H9 (cell line): ENCODE measurements at regions not wholly inside any gene's neighbourhood (a gene's known extent, or its start where the extent isn't known, plus 50 kb on each side); places are given as distances from the start of the nearest gene placed in this dataset.

Experiments
- DNase-seq: peaks from one replicate; pipeline ENCODE4 v3.0.0-alpha.2; 2017
- H2AFZ ChIP-seq: one replicate; pipeline ENCODE4 v1.6.1; 2013; ENCODE audit warnings: mild to moderate bottlenecking, low read length, control low read depth, moderate library complexity
- H2AK5ac ChIP-seq: 2 replicates; pipeline ENCODE4 v1.6.1; 2013; ENCODE audit warnings: low read length, control low read depth, mixed read lengths; ENCODE audit not compliant: insufficient read length
- H2BK120ac ChIP-seq: one replicate; pipeline ENCODE4 v1.6.1; 2013; ENCODE audit warnings: low read depth, mild to moderate bottlenecking, low read length, control low read depth, inconsistent platforms; ENCODE audit not compliant: poor library complexity, severe bottlenecking
- H2BK12ac ChIP-seq: 2 replicates; pipeline ENCODE4 v1.6.1; 2013; ENCODE audit warnings: low read length, control low read depth, mixed read lengths, low read depth; ENCODE audit not compliant: insufficient read length
- H2BK15ac ChIP-seq: 2 replicates; pipeline ENCODE4 v1.6.1; 2013; ENCODE audit warnings: low read depth, low read length, control low read depth
- H2BK20ac ChIP-seq: one replicate; pipeline ENCODE4 v1.6.1; 2013; ENCODE audit warnings: low read depth, mild to moderate bottlenecking, low read length, control low read depth, inconsistent platforms; ENCODE audit not compliant: poor library complexity, severe bottlenecking
- H2BK5ac ChIP-seq: 2 replicates; pipeline ENCODE4 v1.6.1; 2013; ENCODE audit warnings: low read length, control low read depth, mixed read lengths; ENCODE audit not compliant: insufficient read length
- H3K14ac ChIP-seq: 2 replicates; pipeline ENCODE4 v1.6.1; 2013; ENCODE audit warnings: low read length, control low read depth; ENCODE audit not compliant: insufficient read depth
- H3K18ac ChIP-seq: 2 replicates; pipeline ENCODE4 v1.6.1; 2013; ENCODE audit warnings: low read depth, mild to moderate bottlenecking, mixed read lengths, low read length, control low read depth; ENCODE audit not compliant: insufficient read length
- H3K23ac ChIP-seq: 2 replicates; pipeline ENCODE4 v1.6.1; 2013; ENCODE audit warnings: low read length, control low read depth, mixed read lengths, low read depth; ENCODE audit not compliant: insufficient read length
- H3K23me2 ChIP-seq: 2 replicates; pipeline ENCODE4 v1.6.1; 2013; ENCODE audit warnings: low read depth, mild to moderate bottlenecking, mixed read lengths, low read length, control low read depth; ENCODE audit not compliant: insufficient read length, poor library complexity, severe bottlenecking
- H3K27ac ChIP-seq: 2 replicates; pipeline ENCODE4 v1.5.1; 2013; ENCODE audit warnings: low read length, control low read depth, mixed read lengths, low read depth; ENCODE audit not compliant: insufficient read length
- H3K27me3 ChIP-seq: 2 replicates; pipeline ENCODE4 v1.6.1; 2013; ENCODE audit warnings: low read length, control low read depth, inconsistent platforms; ENCODE audit not compliant: insufficient read depth
- H3K4ac ChIP-seq: 2 replicates; pipeline ENCODE4 v1.6.1; 2013; ENCODE audit warnings: low read depth, mild to moderate bottlenecking, control low read depth, inconsistent platforms, low read length, moderate library complexity
- H3K4me1 ChIP-seq: 2 replicates; pipeline ENCODE4 v1.6.1; 2013; ENCODE audit warnings: low read length, control low read depth, inconsistent platforms; ENCODE audit not compliant: insufficient read depth
- H3K4me2 ChIP-seq: 2 replicates; pipeline ENCODE4 v1.6.1; 2013; ENCODE audit warnings: low read length, control low read depth, mixed read lengths; ENCODE audit not compliant: insufficient read length, insufficient read depth
- H3K56ac ChIP-seq: 2 replicates; pipeline ENCODE4 v1.6.1; 2013; ENCODE audit warnings: low read depth, mild to moderate bottlenecking, mixed read lengths, low read length, control low read depth; ENCODE audit not compliant: insufficient read length
- H3K79me1 ChIP-seq: 2 replicates; pipeline ENCODE4 v1.6.1; 2013; ENCODE audit warnings: low read depth, mild to moderate bottlenecking, moderate library complexity, low read length, control low read depth, inconsistent platforms; ENCODE audit not compliant: insufficient read depth, poor library complexity, severe bottlenecking
- H3K79me2 ChIP-seq: 2 replicates; pipeline ENCODE4 v1.6.1; 2013; ENCODE audit warnings: low read length, control low read depth, inconsistent platforms; ENCODE audit not compliant: insufficient read depth
- H3K9ac ChIP-seq: 2 replicates; pipeline ENCODE4 v1.6.1; 2013; ENCODE audit warnings: low read length, control low read depth, mixed read lengths; ENCODE audit not compliant: insufficient read length; ENCODE audit errors: extremely low read depth
- H3K9me3 ChIP-seq: one replicate; pipeline ENCODE4 v1.6.1; 2013; ENCODE audit warnings: low read depth, low read length, inconsistent platforms; ENCODE audit not compliant: control insufficient read depth
- H3T11ph ChIP-seq: one replicate; pipeline ENCODE4 v1.6.1; 2013; ENCODE audit warnings: mild to moderate bottlenecking, low read length, control low read depth, inconsistent platforms
- H4K20me1 ChIP-seq: one replicate; pipeline ENCODE4 v1.6.1; 2013; ENCODE audit not compliant: control insufficient read depth, insufficient read length, insufficient read depth
- H4K5ac ChIP-seq: 2 replicates; pipeline ENCODE4 v1.6.1; 2013; ENCODE audit warnings: low read depth, mild to moderate bottlenecking, mixed read lengths, low read length, control low read depth; ENCODE audit not compliant: insufficient read length
- H4K8ac ChIP-seq: replicated peaks from 2 replicates; pipeline ENCODE4 v1.6.1; 2013; ENCODE audit warnings: low read length, control low read depth, mixed read lengths, low read depth; ENCODE audit not compliant: insufficient read length
- H4K91ac ChIP-seq: 2 replicates; pipeline ENCODE4 v1.6.1; 2013; ENCODE audit warnings: low read depth, mild to moderate bottlenecking, moderate library complexity, mixed read lengths, low read length, control low read depth; ENCODE audit not compliant: insufficient read length
- H3K27ac Mint-ChIP-seq, 3 experiments: 2 replicates in 2 of 3; 3 replicates in 1 of 3; pipeline ENCODE4 v1.8.0; 2020 to 2021; ENCODE audit warnings: mixed read lengths in 3 of 3, mild to moderate bottlenecking in 1 of 3, moderate library complexity in 1 of 3
- H3K27me3 Mint-ChIP-seq: 2 replicates; pipeline ENCODE4 v1.8.0; 2021; ENCODE audit warnings: low read depth, mild to moderate bottlenecking, moderate library complexity, mixed read lengths
- H3K36me3 Mint-ChIP-seq, 3 experiments: 2 replicates in 2 of 3; 3 replicates in 1 of 3; pipeline ENCODE4 v1.8.0; 2020 to 2021; ENCODE audit warnings: low read depth in 3 of 3, mixed read lengths in 3 of 3; ENCODE audit not compliant: insufficient read depth in 1 of 3
- H3K4me1 Mint-ChIP-seq, 2 experiments: 2 replicates each; pipeline ENCODE4 v1.8.0; 2020; ENCODE audit warnings: mixed read lengths in 2 of 2
- H3K4me3 Mint-ChIP-seq, 2 experiments: 2 replicates in 1 of 2; 3 replicates in 1 of 2; pipeline ENCODE4 v1.8.0; 2020 to 2021; ENCODE audit warnings: mild to moderate bottlenecking in 2 of 2, mixed read lengths in 2 of 2, moderate library complexity in 1 of 2
- H3K9me3 Mint-ChIP-seq, 2 experiments: 2 replicates in 1 of 2; 3 replicates in 1 of 2; pipeline ENCODE4 v1.8.0; 2020; ENCODE audit warnings: mild to moderate bottlenecking in 2 of 2, mixed read lengths in 2 of 2, moderate library complexity in 1 of 2
- WGBS: extraction: QIAGEN DNeasy Blood & Tissue Kit; methylation state at CpG from one replicate; pipeline ENCODE4 v1.1.7; 2013; ENCODE audit warnings: missing lambda C conversion rate, low lambda C conversion rate, mixed read lengths; ENCODE audit not compliant: insufficient read length; ENCODE audit errors: extremely low coverage; 5-methylcytosine and 5-hydroxymethylcytosine counted together
- TF ChIP-seq, protein P1 (sequence below): fragments of 200-600 bp; sonication (generic); conservative IDR thresholded peaks from 3 replicates; pipeline ENCODE4 v1.8.0; 2021; ENCODE audit warnings: antibody characterized with exemption, mild to moderate bottlenecking

DNA sequence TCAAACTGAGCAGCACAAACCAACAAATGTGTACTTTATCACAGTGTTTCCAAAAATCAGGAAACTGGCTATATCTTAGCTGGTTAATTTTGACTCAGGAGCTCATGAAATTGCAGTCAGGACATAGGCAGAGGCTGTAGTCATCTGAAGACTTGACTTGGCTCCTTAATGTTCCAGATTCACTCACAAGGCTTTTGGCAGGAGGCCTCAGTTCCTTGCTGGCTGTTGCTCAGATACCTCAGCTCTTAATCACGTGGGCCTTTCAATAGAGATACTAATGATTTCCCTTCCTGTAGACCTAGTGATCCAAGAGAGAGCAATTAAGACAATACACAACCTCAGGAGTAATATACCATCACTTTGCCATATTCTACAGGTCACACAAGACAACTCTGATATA is 537.7 kb downstream of the BRINP3 start:
- no peak overlapping the region for H3K27ac ChIP-seq
- no peak overlapping the region for H2BK12ac ChIP-seq
- H3K14ac ChIP-seq, result no peak overlapping the region
- no peak overlapping the region for H3K4me2 ChIP-seq
- H4K20me1 ChIP-seq, result no peaks in the 10 kb centered on the region
- H3K27ac Mint-ChIP-seq, result no peak overlapping the region
- H3K27me3 Mint-ChIP-seq, result no peaks in the 10 kb centered on the region
- no peaks in the 10 kb centered on the region for H3K4me1 ChIP-seq
- H2AK5ac ChIP-seq, result no peak overlapping the region
- no peak overlapping the region for H4K91ac ChIP-seq
- no peaks in the 10 kb centered on the region for H3K27me3 ChIP-seq
- H3K23ac ChIP-seq, result no peak overlapping the region
- H3K4me3 Mint-ChIP-seq, result no peak overlapping the region
- H3K9me3 ChIP-seq, result no peaks in the 10 kb centered on the region
- no peak overlapping the region for H3K9ac ChIP-seq
- H3K4me1 Mint-ChIP-seq, result no peaks in the 10 kb centered on the region
- H3K9me3 Mint-ChIP-seq, result no peaks in the 10 kb centered on the region
- no peak overlapping the region for H3T11ph ChIP-seq
- no peak overlapping the region for H2BK20ac ChIP-seq
- no peaks in the 10 kb centered on the region for H3K79me2 ChIP-seq
- H3K79me1 ChIP-seq, result no peaks in the 10 kb centered on the region
- no peak overlapping the region for H4K8ac ChIP-seq
- WGBS, result no CpG with 5 or more reads among the region's 1 CpG
- no peak overlapping the region for H2AFZ ChIP-seq
- TF ChIP-seq, protein P1, sequence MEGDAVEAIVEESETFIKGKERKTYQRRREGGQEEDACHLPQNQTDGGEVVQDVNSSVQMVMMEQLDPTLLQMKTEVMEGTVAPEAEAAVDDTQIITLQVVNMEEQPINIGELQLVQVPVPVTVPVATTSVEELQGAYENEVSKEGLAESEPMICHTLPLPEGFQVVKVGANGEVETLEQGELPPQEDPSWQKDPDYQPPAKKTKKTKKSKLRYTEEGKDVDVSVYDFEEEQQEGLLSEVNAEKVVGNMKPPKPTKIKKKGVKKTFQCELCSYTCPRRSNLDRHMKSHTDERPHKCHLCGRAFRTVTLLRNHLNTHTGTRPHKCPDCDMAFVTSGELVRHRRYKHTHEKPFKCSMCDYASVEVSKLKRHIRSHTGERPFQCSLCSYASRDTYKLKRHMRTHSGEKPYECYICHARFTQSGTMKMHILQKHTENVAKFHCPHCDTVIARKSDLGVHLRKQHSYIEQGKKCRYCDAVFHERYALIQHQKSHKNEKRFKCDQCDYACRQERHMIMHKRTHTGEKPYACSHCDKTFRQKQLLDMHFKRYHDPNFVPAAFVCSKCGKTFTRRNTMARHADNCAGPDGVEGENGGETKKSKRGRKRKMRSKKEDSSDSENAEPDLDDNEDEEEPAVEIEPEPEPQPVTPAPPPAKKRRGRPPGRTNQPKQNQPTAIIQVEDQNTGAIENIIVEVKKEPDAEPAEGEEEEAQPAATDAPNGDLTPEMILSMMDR, result no peak
- no peak overlapping the region for H3K56ac ChIP-seq
- H2BK15ac ChIP-seq, result no peak overlapping the region
- no peak overlapping the region for H2BK120ac ChIP-seq
- no peak for DNase-seq
- H3K18ac ChIP-seq, result no peak overlapping the region
- H3K23me2 ChIP-seq, result no peaks in the 10 kb centered on the region
- H2BK5ac ChIP-seq, result no peak overlapping the region
- no peaks in the 10 kb centered on the region for H3K36me3 Mint-ChIP-seq
- no peak overlapping the region for H3K4ac ChIP-seq
- no peak overlapping the region for H4K5ac ChIP-seq
